GM12872 (cell line): ENCODE measurements at regions not wholly inside any gene's neighbourhood (a gene's known extent, or its start where the extent isn't known, plus 50 kb on each side); places are given as distances from the start of the nearest gene placed in this dataset.

Experiments
- CTCF ChIP-seq: IDR thresholded peaks from 3 replicates; pipeline ENCODE4 v1.5.1; 2011; ENCODE audit warnings: low read depth, mild to moderate bottlenecking, low read length, moderate library complexity; ENCODE audit not compliant: insufficient read depth

- no peak for TF ChIP-seq CTCF
Observed at GRCh38 chr4:63464393-63464792, 944.9 kb downstream of the TECRL start.

DNA sequence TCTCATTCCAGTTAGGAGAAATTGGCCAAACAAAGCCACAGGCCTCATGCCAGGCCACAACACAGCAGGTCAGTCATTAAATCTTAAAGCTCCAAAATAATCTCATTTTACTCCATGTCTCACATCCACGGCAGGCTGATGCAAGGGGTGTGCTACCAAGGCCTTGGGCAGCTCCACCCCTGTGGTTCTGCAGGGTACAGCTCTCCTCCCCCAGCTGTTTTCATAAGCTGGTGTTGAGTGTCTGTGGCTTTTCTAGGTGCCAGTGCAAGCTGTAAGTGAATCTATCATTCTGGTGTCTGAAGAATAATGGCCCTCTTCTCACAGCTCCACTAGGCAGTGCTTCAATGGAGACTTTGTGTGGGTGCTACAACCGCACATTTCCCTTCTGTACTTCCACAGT, 949.2 kb downstream of the TECRL start:
- no peak for TF ChIP-seq CTCF

DNA sequence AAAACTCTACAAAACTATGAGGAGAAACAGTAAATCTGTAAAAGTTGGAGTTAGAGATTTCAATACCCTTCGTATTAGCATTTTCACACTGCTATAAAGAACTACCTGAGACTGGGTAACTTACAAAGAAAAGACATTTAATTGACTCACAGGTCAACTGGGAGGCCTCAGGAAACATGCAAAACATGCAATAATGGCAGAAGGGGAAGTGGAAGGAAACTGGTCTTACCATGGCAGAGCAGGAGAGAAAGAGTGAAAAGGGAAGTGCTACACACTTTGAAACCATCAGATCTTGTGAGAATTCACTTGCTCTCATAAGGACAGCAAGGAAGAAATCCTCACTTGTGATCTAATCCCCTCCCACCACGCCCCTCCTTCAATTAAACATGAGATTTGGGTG, 949.9 kb downstream of the TECRL start:
- TF ChIP-seq CTCF: no peak

GRCh38 chr4:63458010-63458409, 951.2 kb downstream of the TECRL start:
- no peak for TF ChIP-seq CTCF

- TF ChIP-seq CTCF: no peak
Observed at GRCh38 chr4:63440236-63440635, 969.0 kb downstream of the TECRL start.

DNA sequence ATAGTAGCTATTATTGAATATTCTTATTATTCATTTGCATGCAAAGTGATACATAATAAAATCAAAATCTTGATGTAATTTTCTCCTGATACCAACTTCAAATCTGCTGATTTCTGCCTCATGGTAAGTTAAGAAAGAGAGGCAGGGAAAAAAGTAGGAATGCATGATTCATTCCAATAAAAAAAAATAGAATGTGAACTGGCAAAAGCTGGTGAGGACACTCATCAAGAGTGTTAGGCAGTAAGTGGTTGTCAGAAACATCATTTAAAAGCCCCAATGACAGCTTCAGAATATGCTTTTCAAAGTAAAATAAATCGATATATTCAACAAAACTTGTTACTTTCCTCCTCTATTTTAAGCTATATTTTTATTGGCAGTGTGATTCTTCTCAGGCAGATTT, 979.1 kb downstream of the TECRL start:
- TF ChIP-seq CTCF: no peak

GRCh38 chr4:63396269-63396668, 1013.0 kb downstream of the TECRL start:
- no peak for TF ChIP-seq CTCF

- no peak for TF ChIP-seq CTCF
Observed at GRCh38 chr4:63393544-63393943, 1015.7 kb downstream of the TECRL start.
